A673 (cell line): ENCODE measurements at regions not wholly inside any gene's neighbourhood (a gene's known extent, or its start where the extent isn't known, plus 50 kb on each side); places are given as distances from the start of the nearest gene placed in this dataset.

Experiments used
- BruUV-seq: library from RNA; stranded (reverse); fragments of 400-500 nt; replicated peaks from 2 replicates; lab custom pipeline; 2021; lab: Mats Ljungman, UMichigan
- CTCF ChIA-PET: fragments of 300-600 bp; sonication (Branson Sonifier 250); formaldehyde crosslinking; loops from one replicate; lab custom pipeline; 2022; ENCODE audit warnings: antibody characterized with exemption; lab: Charles Lee
- POLR2A ChIA-PET: fragments of 300-600 bp; sonication (Branson Sonifier 250); formaldehyde crosslinking; loops from one replicate; lab custom pipeline; 2022; ENCODE audit warnings: antibody characterized with exemption; ENCODE audit not compliant: low non-redundant PET; lab: Charles Lee
- DNase-seq: peaks from one replicate; pipeline ENCODE4 v3.0.0-alpha.2; 2015; ENCODE audit warnings: low spot score
- H3K27ac ChIP-seq: fragments of 200-600 bp; sonication (generic); 2 replicates; pipeline ENCODE4 v1.5.1; 2016; ENCODE audit warnings: mixed run types, low read depth, mild to moderate bottlenecking, mixed read lengths, antibody characterized with exemption, low read length; ENCODE audit not compliant: poor library complexity, severe bottlenecking
- H3K27me3 ChIP-seq: fragments of 200-600 bp; sonication (generic); replicated peaks from 2 replicates; pipeline ENCODE4 v1.6.1; 2017; ENCODE audit warnings: mixed run types, low read depth, mild to moderate bottlenecking, mixed read lengths, antibody characterized with exemption, low read length; ENCODE audit not compliant: insufficient read depth, poor library complexity
- H3K36me3 ChIP-seq: fragments of 200-600 bp; sonication (generic); 2 replicates; pipeline ENCODE4 v1.6.1; 2016; ENCODE audit warnings: mixed run types, mild to moderate bottlenecking, mixed read lengths, antibody characterized with exemption, low read length; ENCODE audit not compliant: insufficient read depth, poor library complexity, severe bottlenecking
- H3K4me1 ChIP-seq: fragments of 200-600 bp; sonication (generic); 2 replicates; pipeline ENCODE4 v1.6.1; 2017; ENCODE audit warnings: mixed run types, mild to moderate bottlenecking, mixed read lengths, antibody characterized with exemption, low read length; ENCODE audit not compliant: insufficient read depth, poor library complexity, severe bottlenecking
- H3K4me3 ChIP-seq: fragments of 200-600 bp; sonication (generic); 2 replicates; pipeline ENCODE4 v1.5.1; 2016; ENCODE audit warnings: low read depth, mixed run types, mild to moderate bottlenecking, mixed read lengths, low read length; ENCODE audit not compliant: poor library complexity, severe bottlenecking
- H3K9me3 ChIP-seq: fragments of 200-600 bp; sonication (generic); 2 replicates; pipeline ENCODE4 v1.6.1; 2016; ENCODE audit warnings: mixed run types, low read depth, mild to moderate bottlenecking, mixed read lengths, antibody characterized with exemption, low read length; ENCODE audit not compliant: poor library complexity, severe bottlenecking
- CTCF ChIP-seq: fragments of 300-800, 200-600 bp; sonication (generic); conservative IDR thresholded peaks from 2 replicates; pipeline ENCODE4 v1.5.1; 2017; ENCODE audit warnings: low read depth, mild to moderate bottlenecking, antibody characterized with exemption, low read length, moderate library complexity, mixed read lengths
- EZH2 ChIP-seq: fragments of 200-600 bp; sonication (generic); IDR thresholded peaks from 2 replicates; pipeline ENCODE4 v1.6.1; 2017; ENCODE audit warnings: borderline replicate concordance, low read depth, mild to moderate bottlenecking, mixed read lengths, antibody characterized with exemption, low read length; ENCODE audit not compliant: poor library complexity, severe bottlenecking
- intact Hi-C: fragments of 100-400 bp; cut with micrococcal nuclease; formaldehyde crosslinking; loops from one replicate; pipeline ENCODE4 v1.10.0; 2022; ENCODE audit not compliant: unreplicated experiment

GRCh38 chr6:43979525-43979924 is 147.7 kb downstream of the MRPL14 start:
- DNase-seq = no peak
- intact Hi-C loops = no loop called here
- no peaks in the 10 kb centered on the region for H3K36me3 ChIP-seq
- BruUV-seq = no TSS peak
- H3K4me1 ChIP-seq = no peaks in the 10 kb centered on the region
- ChIA-PET POLR2A (no interaction called here), CTCF (no interaction called here)
- H3K4me3 ChIP-seq = no peak overlapping the region
- H3K27ac ChIP-seq = no peak overlapping the region
- no peaks in the 10 kb centered on the region for H3K27me3 ChIP-seq
- H3K9me3 ChIP-seq = no peaks in the 10 kb centered on the region
- TF ChIP-seq CTCF (no peak), EZH2 (no peak)

- intact Hi-C loops = no loop called here
- POLR2A ChIA-PET = interaction anchor here (0.6 kb wide), 1 partner anchor 209 kb away, joined by 8 read pairs; no protein-coding TSS in a partner anchor
- Histone ChIP-seq H3K4me3 (no peak overlapping the region), H3K27me3 (no peaks in the 10 kb centered on the region), H3K27ac (no peak overlapping the region), H3K36me3 (no peaks in the 10 kb centered on the region), H3K4me1 (no peaks in the 10 kb centered on the region), H3K9me3 (no peaks in the 10 kb centered on the region)
- CTCF ChIA-PET = no interaction called here
- no peak for TF ChIP-seq CTCF
- TF ChIP-seq EZH2 = no peak
- DNase-seq = no peak
- no TSS peak for BruUV-seq
These were observed 148.5 kb downstream of the MRPL14 start for GRCh38 chr6:43978473-43979346.

- no peaks in the 10 kb centered on the region for H3K27me3 ChIP-seq
- peaks cover 6% of the 10 kb centered on the region for H3K4me1 ChIP-seq
- DNase-seq = no peak
- ChIA-PET CTCF (no interaction called here), POLR2A (no interaction called here)
- intact Hi-C loops = no loop called here
- no peak for TF ChIP-seq EZH2
- no peak for TF ChIP-seq CTCF
- no peaks in the 10 kb centered on the region for H3K9me3 ChIP-seq
- no TSS peak for BruUV-seq
- H3K4me3 ChIP-seq = no peak overlapping the region
- no peak overlapping the region for H3K27ac ChIP-seq
- H3K36me3 ChIP-seq = no peaks in the 10 kb centered on the region
These were observed 149.7 kb downstream of the MRPL14 start for GRCh38 chr6:43977404-43978111.
